ENCODE measurements at regions not wholly inside any gene's neighbourhood (a gene's known extent, or its start where the extent isn't known, plus 50 kb on each side); places are given as distances from the start of the nearest gene placed in this dataset.

- TF ChIP-seq CTCF (IDR thresholded peaks at IDR 0.05 in 4 of 5, conservative IDR thresholded peaks at IDR 0.05 in 1 of 5): no peak
- TF ChIP-seq POLR2A (IDR thresholded peaks at IDR 0.05): no peak
These were observed 136.7 kb upstream of the NUDT7 start for GRCh38 chr16:77585379-77586251.

Data from gastrocnemius medialis (tissue), 4 donors.